PC-3 (cell line): ENCODE measurements at regions not wholly inside any gene's neighbourhood (a gene's known extent, or its start where the extent isn't known, plus 50 kb on each side); places are given as distances from the start of the nearest gene placed in this dataset.
A peak's percentile ranks its signal among the peaks of the same experiment; 100 is the strongest.

Source experiments
- ATAC-seq: fragments of 200-7000 bp; cut with Tn5 transposase; 2 replicates; pipeline ENCODE4 v1.9.1; 2020; ENCODE audit warnings: mild to moderate bottlenecking, moderate library complexity
- BruUV-seq: library from RNA; stranded (reverse); fragments of 400-500 nt; replicated peaks from 2 replicates; lab custom pipeline; 2021; lab: Mats Ljungman, UMichigan
- CTCF ChIA-PET: fragments of 300-600 bp; sonication (Branson Sonifier 250); formaldehyde crosslinking; loops from one replicate; lab custom pipeline; 2022; ENCODE audit warnings: antibody characterized with exemption; lab: Charles Lee
- POLR2A ChIA-PET: fragments of 300-600 bp; sonication (Branson Sonifier 250); formaldehyde crosslinking; loops from one replicate; lab custom pipeline; 2022; ENCODE audit warnings: antibody characterized with exemption; ENCODE audit not compliant: unreplicated experiment; lab: Charles Lee
- DNase-seq: peaks from one replicate; pipeline ENCODE4 v3.0.0-alpha.2; 2015
- H2AFZ ChIP-seq: fragments of 300-600 bp; sonication (generic); 2 replicates; pipeline ENCODE4 v1.6.0; 2016; ENCODE audit warnings: antibody characterized with exemption, low read length
- H3F3A ChIP-seq: fragments of 300-600 bp; sonication (generic); one replicate; pipeline ENCODE4 v1.6.0; 2017; ENCODE audit warnings: antibody characterized with exemption, low read length, control low read depth, mild to moderate bottlenecking; ENCODE audit not compliant: unreplicated experiment
- H3K27ac ChIP-seq: fragments of 300-600 bp; sonication (generic); 2 replicates; pipeline ENCODE4 v1.5.1; 2016; ENCODE audit warnings: mild to moderate bottlenecking, low read length
- H3K27me3 ChIP-seq: fragments of 300-600 bp; sonication (generic); 2 replicates; pipeline ENCODE4 v1.6.1; 2016; ENCODE audit warnings: low read length, mixed read lengths
- H3K36me3 ChIP-seq: fragments of 300-600 bp; sonication (generic); 2 replicates; pipeline ENCODE4 v1.6.1; 2016; ENCODE audit warnings: low read depth, mixed run types, low read length, mixed read lengths
- H3K4me1 ChIP-seq: fragments of 300-600 bp; sonication (generic); 2 replicates; pipeline ENCODE4 v1.5.1; 2016; ENCODE audit warnings: low read length; ENCODE audit not compliant: insufficient read depth
- H3K4me2 ChIP-seq: fragments of 300-600 bp; sonication (generic); 2 replicates; pipeline ENCODE4 v1.6.0; 2016; ENCODE audit warnings: low read length
- H3K4me3 ChIP-seq: fragments of 300-600 bp; sonication (generic); 2 replicates; pipeline ENCODE4 v1.5.1; 2016; ENCODE audit warnings: mild to moderate bottlenecking, low read length, mixed read lengths
- H3K79me2 ChIP-seq: fragments of 300-600 bp; sonication (generic); 2 replicates; pipeline ENCODE4 v1.6.1; 2017; ENCODE audit warnings: low read length, mixed read lengths
- H3K9ac ChIP-seq: fragments of 300-600 bp; sonication (generic); 2 replicates; pipeline ENCODE4 v1.6.0; 2016; ENCODE audit warnings: mild to moderate bottlenecking, low read length
- H3K9me2 ChIP-seq: fragments of 300-600 bp; sonication (generic); replicated peaks from 2 replicates; pipeline ENCODE4 v1.6.1; 2016; ENCODE audit warnings: mixed run types, low read length, mixed read lengths
- H3K9me3 ChIP-seq: fragments of 300-600 bp; sonication (generic); 2 replicates; pipeline ENCODE4 v1.6.1; 2016; ENCODE audit warnings: low read length, mixed read lengths
- H4K20me1 ChIP-seq: fragments of 300-600 bp; sonication (generic); 2 replicates; pipeline ENCODE4 v1.6.1; 2016; ENCODE audit warnings: low read length, mixed read lengths
- CTCF ChIP-seq: fragments of 300-600 bp; sonication (generic); conservative IDR thresholded peaks from 2 replicates; pipeline ENCODE4 v1.5.1; 2017; ENCODE audit warnings: antibody characterized with exemption, low read depth, mild to moderate bottlenecking, low read length
- EZH2 ChIP-seq: fragments of 300-600 bp; sonication (generic); IDR thresholded peaks from one replicate; pipeline ENCODE4 v1.6.1; 2017; ENCODE audit warnings: antibody characterized with exemption, mild to moderate bottlenecking, low read length; ENCODE audit not compliant: unreplicated experiment
- EZH2phosphoT487 ChIP-seq: fragments of 300-600 bp; sonication (generic); IDR thresholded peaks from 2 replicates; pipeline ENCODE4 v1.6.1; 2018; ENCODE audit warnings: mild to moderate bottlenecking, antibody characterized with exemption, low read length, borderline replicate concordance
- intact Hi-C: fragments of 100-400 bp; cut with micrococcal nuclease; formaldehyde crosslinking; loops from 2 replicates; pipeline ENCODE4 v1.9.0; 2023

- BruUV-seq, result no TSS peak
- Histone ChIP-seq H3K27ac (no peak overlapping the region), H3F3A (no peaks in the 10 kb centered on the region), H3K9me2 (no peaks in the 10 kb centered on the region), H3K9me3 (no peaks in the 10 kb centered on the region), H3K4me2 (no peak overlapping the region), H3K4me3 (no peak overlapping the region), H3K79me2 (no peaks in the 10 kb centered on the region), H3K36me3 (no peaks in the 10 kb centered on the region), H4K20me1 (no peaks in the 10 kb centered on the region), H3K27me3 (no peaks in the 10 kb centered on the region), H3K4me1 (peaks cover 8% of the 10 kb centered on the region; the same call in 1 of the 2 replicates), H3K9ac (no peak overlapping the region), H2AFZ (peak overlapping the region; percentile 17; the same call in 1 of the 2 replicates)
- ChIA-PET POLR2A (interaction anchor here (0.7 to 1.0 kb wide), 3 partner anchors 17 to 198 kb away, joined by 4 to 11 read pairs (median 4); partner anchors contain the start of gene TRIM25), CTCF (interaction anchor here (0.5 to 2.6 kb wide), 22 partner anchors 10 to 965 kb away, joined by 3 to 76 read pairs (median 4); partner anchors contain the start of genes NOG and PCTP)
- DNase-seq, result peak; percentile 97
- TF ChIP-seq CTCF (peak; percentile 95), EZH2 (no peak)
- ATAC-seq, result peak; percentile 96
- intact Hi-C loops, result loop anchor here (1.0 to 2.0 kb wide), 6 partner anchors 16 to 215 kb away; no protein-coding TSS in a partner anchor
These were observed 117.9 kb downstream of the C17orf67 start for GRCh38 chr17:56715613-56716357.

- no peak overlapping the region for H3K4me2 ChIP-seq
- no peak overlapping the region for H3K4me3 ChIP-seq
- no peaks in the 10 kb centered on the region for H3K79me2 ChIP-seq
- ATAC-seq, result no peak
- H3K9ac ChIP-seq, result no peak overlapping the region
- H3K36me3 ChIP-seq, result no peaks in the 10 kb centered on the region
- H2AFZ ChIP-seq, result no peak overlapping the region
- no peak overlapping the region for H3K27ac ChIP-seq
- no peaks in the 10 kb centered on the region for H3K9me3 ChIP-seq
- ChIA-PET CTCF (interaction anchor here (0.9 to 2.6 kb wide), 2 partner anchors 63 to 124 kb away, joined by 4 to 76 read pairs; partner anchors contain the start of gene NOG), POLR2A (no interaction called here)
- no peaks in the 10 kb centered on the region for H3K27me3 ChIP-seq
- no peaks in the 10 kb centered on the region for H4K20me1 ChIP-seq
- no peak for DNase-seq
- intact Hi-C loops, result loop anchor here (2.0 kb wide), 2 partner anchors 63 to 217 kb away; no protein-coding TSS in a partner anchor
- no peak for TF ChIP-seq EZH2
- no TSS peak for BruUV-seq
- H3K9me2 ChIP-seq, result no peaks in the 10 kb centered on the region
- no peaks in the 10 kb centered on the region for H3F3A ChIP-seq
- H3K4me1 ChIP-seq, result no peaks in the 10 kb centered on the region
These were observed 116.2 kb downstream of the C17orf67 start for GRCh38 chr17:56717471-56717870.

GRCh38 chr17:56718515-56718914 is 115.2 kb downstream of the C17orf67 start:
- no peaks in the 10 kb centered on the region for H3K27me3 ChIP-seq
- no peaks in the 10 kb centered on the region for H3K36me3 ChIP-seq
- H2AFZ ChIP-seq, result no peak overlapping the region
- no peaks in the 10 kb centered on the region for H4K20me1 ChIP-seq
- no peak for TF ChIP-seq CTCF
- TF ChIP-seq EZH2phosphoT487, result no peak
- TF ChIP-seq EZH2, result no peak
- no peaks in the 10 kb centered on the region for H3F3A ChIP-seq
- DNase-seq, result no peak
- H3K9me2 ChIP-seq, result no peaks in the 10 kb centered on the region
- BruUV-seq, result no TSS peak
- intact Hi-C loops, result no loop called here
- no peak overlapping the region for H3K4me3 ChIP-seq
- no peaks in the 10 kb centered on the region for H3K79me2 ChIP-seq
- CTCF ChIA-PET, result interaction anchor here (0.6 to 0.9 kb wide), 2 partner anchors 62 to 125 kb away, joined by 4 to 6 read pairs; partner anchors contain the start of gene NOG
- no peak for ATAC-seq
- H3K9ac ChIP-seq, result no peak overlapping the region
- H3K9me3 ChIP-seq, result no peaks in the 10 kb centered on the region
- no peak overlapping the region for H3K27ac ChIP-seq
- H3K4me2 ChIP-seq, result no peak overlapping the region
- POLR2A ChIA-PET, result interaction anchor here (0.6 kb wide), 1 partner anchor 194 kb away, joined by 5 read pairs; no protein-coding TSS in a partner anchor
- no peaks in the 10 kb centered on the region for H3K4me1 ChIP-seq
